ENCODE measurements at regions not wholly inside any gene's neighbourhood (a gene's known extent, or its start where the extent isn't known, plus 50 kb on each side); places are given as distances from the start of the nearest gene placed in this dataset.

- TF ChIP-seq EZH2phosphoT487 (IDR thresholded peaks at IDR 0.05; ENCODE audit: insufficient read depth, low read depth) (no peak), EZH2 (IDR thresholded peaks at IDR 0.05; ENCODE audit: insufficient read depth, poor library complexity, severe bottlenecking) (no peak)
These were observed 1581.3 kb downstream of the EFNB2 start for GRCh38 chr13:104954210-104954609.
